Aorta (tissue), 5 donors: ENCODE measurements at regions not wholly inside any gene's neighbourhood (a gene's known extent, or its start where the extent isn't known, plus 50 kb on each side); places are given as distances from the start of the nearest gene placed in this dataset.

Experiments used
- ATAC-seq: fragments of 200-7000 bp; cut with Tn5 transposase; one replicate; pipeline ENCODE4 v1.9.1; 2022; ENCODE audit warnings: moderate library complexity; ENCODE audit not compliant: low FRiP score
- DNase-seq, 2 donors: peaks; one replicate each; pipeline ENCODE4 v3.0.0-alpha.2; 2020
- H3K27ac ChIP-seq, 2 donors: one replicate each; pipeline ENCODE4 v1.5.1; 2013; ENCODE audit warnings: low read length in 2 of 2, mild to moderate bottlenecking in 2 of 2, moderate library complexity in 2 of 2, control low read depth in 1 of 2, inconsistent platforms in 1 of 2, low read depth in 1 of 2
- H3K27me3 ChIP-seq, 2 donors: one replicate each; pipeline ENCODE4 v1.6.1; 2013; ENCODE audit warnings: control low read depth in 1 of 2, low read length in 1 of 2, mild to moderate bottlenecking in 1 of 2, moderate library complexity in 1 of 2; ENCODE audit not compliant: insufficient read depth in 2 of 2, control insufficient read depth in 1 of 2
- H3K36me3 ChIP-seq, 2 donors: one replicate each; pipeline ENCODE4 v1.6.1; 2013; ENCODE audit warnings: control low read depth in 1 of 2, low read length in 1 of 2, mild to moderate bottlenecking in 1 of 2; ENCODE audit not compliant: insufficient read depth in 2 of 2, control insufficient read depth in 1 of 2
- H3K4me1 ChIP-seq, 2 donors: one replicate each; pipeline ENCODE4 v1.6.1; 2013; ENCODE audit warnings: low read length in 2 of 2, control low read depth in 1 of 2, mild to moderate bottlenecking in 1 of 2, moderate library complexity in 1 of 2; ENCODE audit not compliant: insufficient read depth in 2 of 2, control insufficient read depth in 1 of 2
- H3K4me3 ChIP-seq, 2 donors: one replicate each; pipeline ENCODE4 v1.5.1; 2013; ENCODE audit warnings: low read length in 2 of 2, control low read depth in 1 of 2, mild to moderate bottlenecking in 1 of 2
- H3K9me3 ChIP-seq: one replicate; pipeline ENCODE4 v1.6.1; 2013; ENCODE audit warnings: mild to moderate bottlenecking, low read length; ENCODE audit not compliant: control insufficient read depth
- WGBS, 2 donors: extraction: QIAGEN DNeasy Blood & Tissue Kit; methylation state at CpG; one replicate each; pipeline ENCODE4 v1.1.7; 2013; 5-methylcytosine and 5-hydroxymethylcytosine counted together
- intact Hi-C, 2 donors: fragments of 100-400 bp; cut with DNase I; formaldehyde crosslinking; loops; one replicate each; pipeline versions ENCODE4 v1.14.2 to v1.15.0; 2022
- donor health status: healthy with polysubstance abuse.
- donor health status: Bipolar disorder and iron deficiency.
- donor health status: DM: no; HTN: no; CAD: no.
- donor health status: DM: no; HTN: no; CAD: no.
- donor health status: DM: yes; HTN: yes; CAD: no.

GRCh38 chr3:117977504-117978228 is 1057.0 kb downstream of the IGSF11 start:
- Histone ChIP-seq H3K4me1 (no peaks in the 10 kb centered on the region), H3K27me3 (no peaks in the 10 kb centered on the region), H3K27ac (no peak overlapping the region), H3K36me3 (no peaks in the 10 kb centered on the region), H3K9me3 (no peaks in the 10 kb centered on the region), H3K4me3 (no peak overlapping the region)
- WGBS, 2 donors = 73 to 82% methylated on average over 3 of the region's 3 CpGs
- no peak for ATAC-seq
- DNase-seq = no peak
- intact Hi-C loops = no loop called here

DNA sequence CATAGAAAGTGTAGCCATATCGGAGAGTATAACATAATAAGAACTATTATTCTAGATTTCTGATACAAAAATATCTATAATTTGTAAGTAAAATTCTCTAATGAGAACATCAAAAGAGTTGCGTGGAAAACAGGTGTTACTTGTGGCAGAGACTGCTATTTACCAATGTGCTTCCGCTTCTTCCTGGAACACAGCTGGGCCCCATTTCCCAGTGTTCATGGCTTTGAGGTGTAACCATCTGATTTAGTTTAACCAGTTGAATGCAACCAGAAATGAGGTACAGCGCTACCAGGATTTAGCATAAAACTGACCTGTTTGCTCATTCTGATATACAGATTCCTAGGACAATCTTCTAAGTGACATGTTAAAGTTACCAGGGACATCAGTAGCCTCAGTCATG is 1055.2 kb downstream of the IGSF11 start:
- Histone ChIP-seq H3K4me3 (no peak overlapping the region), H3K9me3 (no peaks in the 10 kb centered on the region), H3K27me3 (no peaks in the 10 kb centered on the region), H3K4me1 (no peaks in the 10 kb centered on the region), H3K27ac (no peak overlapping the region), H3K36me3 (no peaks in the 10 kb centered on the region)
- intact Hi-C loops = no loop called here
- 93 to 96% methylated on average over 4 of the region's 4 CpGs for WGBS, 2 donors
- DNase-seq = no peak
- ATAC-seq = no peak

GRCh38 chr3:117987256-117987655 is 1047.4 kb downstream of the IGSF11 start:
- WGBS, 2 donors = 13 to 30% methylated on average over 4 of the region's 4 CpGs
- H3K4me1 ChIP-seq = no peaks in the 10 kb centered on the region
- H3K27me3 ChIP-seq = no peaks in the 10 kb centered on the region
- H3K27ac ChIP-seq = no peak overlapping the region
- intact Hi-C loops = no loop called here
- H3K4me3 ChIP-seq = no peak overlapping the region
- DNase-seq (no peak), ATAC-seq (no peak)
- H3K9me3 ChIP-seq = no peaks in the 10 kb centered on the region
- H3K36me3 ChIP-seq = no peaks in the 10 kb centered on the region

DNA sequence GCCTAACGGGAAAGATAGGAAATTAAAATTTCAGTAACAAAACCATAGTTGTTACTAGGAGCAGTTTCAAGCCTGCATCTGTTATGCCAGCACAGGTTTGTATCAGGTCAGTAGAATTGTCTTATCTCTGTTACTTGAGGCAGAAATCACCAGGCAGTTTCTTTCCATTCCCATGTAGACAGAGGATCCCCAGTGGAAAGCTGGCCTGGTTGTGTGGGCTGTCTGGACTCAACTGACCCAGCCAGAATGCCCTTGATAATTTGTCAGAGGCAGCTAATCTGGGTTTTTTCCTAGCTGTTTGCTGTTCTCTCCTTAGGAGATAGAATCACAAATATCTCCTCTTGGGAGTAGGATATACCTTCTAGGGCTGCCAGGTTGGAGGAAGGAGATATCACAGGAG is 1044.7 kb downstream of the IGSF11 start:
- Histone ChIP-seq H3K9me3 (peaks cover 3% of the 10 kb centered on the region), H3K4me3 (no peak overlapping the region), H3K27ac (no peak overlapping the region), H3K36me3 (no peaks in the 10 kb centered on the region), H3K4me1 (no peaks in the 10 kb centered on the region), H3K27me3 (no peaks in the 10 kb centered on the region)
- no peak for DNase-seq
- 87 to 92% methylated on average over 1 of the region's 1 CpG for WGBS, 2 donors
- no peak for ATAC-seq
- intact Hi-C loops = no loop called here

GRCh38 chr3:117990627-117991026 is 1044.0 kb downstream of the IGSF11 start:
- Histone ChIP-seq H3K27ac (no peak overlapping the region), H3K9me3 (peaks cover 3% of the 10 kb centered on the region), H3K36me3 (no peaks in the 10 kb centered on the region), H3K4me3 (no peak overlapping the region), H3K4me1 (no peaks in the 10 kb centered on the region), H3K27me3 (no peaks in the 10 kb centered on the region)
- no peak for ATAC-seq
- DNase-seq = no peak
- WGBS, 2 donors = 93 to 100% methylated on average over 1 of the region's 1 CpG
- intact Hi-C loops = no loop called here

DNA sequence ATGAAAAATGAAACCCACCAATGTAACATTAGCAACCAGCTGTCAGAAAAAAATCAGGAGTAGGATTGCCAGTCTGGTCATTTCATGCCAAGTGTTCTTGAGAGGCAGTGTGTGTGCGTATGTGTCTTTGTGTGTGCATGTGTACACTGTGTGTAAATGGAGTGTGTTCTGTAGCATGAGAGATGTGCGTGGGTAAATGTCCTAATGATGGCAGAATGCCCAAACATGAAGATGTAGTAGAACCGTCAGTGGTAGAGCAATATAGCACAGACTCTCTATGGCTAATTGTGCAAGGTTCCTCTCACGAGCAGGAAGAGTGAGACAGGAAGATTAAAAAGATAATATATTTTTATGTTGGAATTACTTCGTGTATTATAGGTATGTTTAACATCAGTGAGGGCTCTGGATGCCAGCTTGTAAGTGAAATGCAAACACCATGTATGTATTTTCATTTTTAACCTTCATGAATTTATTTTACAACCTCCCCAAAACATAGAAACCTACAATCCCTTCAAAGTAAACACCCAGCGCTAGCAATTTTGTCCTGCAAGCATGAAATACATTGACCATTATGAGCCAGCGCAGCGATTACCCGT is 1038.7 kb downstream of the IGSF11 start:
- H3K4me3 ChIP-seq = no peak overlapping the region
- no peaks in the 10 kb centered on the region for H3K27me3 ChIP-seq
- H3K27ac ChIP-seq = no peak overlapping the region
- H3K9me3 ChIP-seq = peaks cover 3% of the 10 kb centered on the region
- intact Hi-C loops = no loop called here
- DNase-seq (no peak), ATAC-seq (no peak)
- 8 to 9% methylated on average over 9 of the region's 9 CpGs for WGBS, 2 donors
- H3K36me3 ChIP-seq = no peaks in the 10 kb centered on the region
- H3K4me1 ChIP-seq = no peaks in the 10 kb centered on the region

DNA sequence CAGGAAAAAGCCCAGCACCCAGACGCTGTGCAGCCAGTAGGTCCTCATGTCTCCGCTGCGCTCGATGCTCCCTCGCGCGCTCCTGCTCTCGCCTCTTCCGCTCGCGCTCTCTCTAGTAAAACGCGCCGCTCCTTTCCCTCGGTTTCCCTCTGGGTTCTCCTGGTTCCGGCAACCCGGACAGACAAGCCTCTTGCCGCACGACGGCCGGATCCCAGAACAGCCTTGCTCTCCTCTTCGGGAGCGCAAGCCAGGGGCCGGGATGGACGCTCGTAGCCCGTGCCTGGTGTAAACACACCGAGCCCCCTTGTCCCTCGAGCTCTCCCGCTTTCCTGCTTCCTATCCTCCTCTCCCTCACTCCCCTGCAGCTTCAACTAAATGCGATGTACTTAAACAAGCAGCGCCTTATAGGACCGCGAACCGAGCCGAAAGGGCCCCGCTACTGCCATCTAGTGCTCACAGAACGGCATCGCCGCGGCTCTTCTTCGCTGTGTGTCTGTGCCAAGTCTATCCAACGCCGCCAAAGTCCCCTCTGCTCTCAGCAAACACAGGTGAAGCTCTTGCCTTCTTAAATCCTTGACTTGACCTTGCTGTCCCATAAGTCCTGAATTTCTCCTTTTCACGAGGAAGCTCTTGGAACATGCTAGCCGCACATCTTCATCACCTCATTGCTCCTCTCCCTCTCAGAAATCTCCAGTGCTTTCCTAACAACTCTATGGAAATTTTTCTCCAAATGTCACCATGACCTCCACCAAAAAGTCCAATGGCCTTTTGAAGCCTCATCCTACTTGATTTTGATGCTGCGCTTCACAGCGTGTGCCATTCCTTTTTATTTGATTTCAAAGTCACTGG is 1037.2 kb downstream of the IGSF11 start:
- Histone ChIP-seq H3K36me3 (no peaks in the 10 kb centered on the region), H3K27ac (no peak overlapping the region), H3K9me3 (peaks cover 3% of the 10 kb centered on the region), H3K4me1 (no peaks in the 10 kb centered on the region), H3K4me3 (peak overlapping the region in 1 of 2 donors; percentile 19), H3K27me3 (no peaks in the 10 kb centered on the region)
- WGBS, 2 donors = 4 to 5% methylated on average over 48 of the region's 48 CpGs
- intact Hi-C loops = no loop called here
- DNase-seq (peak; percentile 72 to 90), ATAC-seq (peak; percentile 90)

- Histone ChIP-seq H3K4me3 (no peak overlapping the region), H3K9me3 (peaks cover 3% of the 10 kb centered on the region), H3K4me1 (no peaks in the 10 kb centered on the region), H3K27me3 (no peaks in the 10 kb centered on the region), H3K27ac (no peak overlapping the region), H3K36me3 (no peaks in the 10 kb centered on the region)
- DNase-seq = no peak
- WGBS, 2 donors = 52 to 64% methylated on average over 4 of the region's 4 CpGs
- intact Hi-C loops = no loop called here
- ATAC-seq = no peak
Observed at GRCh38 chr3:117998071-117998470, 1036.6 kb downstream of the IGSF11 start.
